ENCODE measurements at regions not wholly inside any gene's neighbourhood (a gene's known extent, or its start where the extent isn't known, plus 50 kb on each side); places are given as distances from the start of the nearest gene placed in this dataset.

DNA sequence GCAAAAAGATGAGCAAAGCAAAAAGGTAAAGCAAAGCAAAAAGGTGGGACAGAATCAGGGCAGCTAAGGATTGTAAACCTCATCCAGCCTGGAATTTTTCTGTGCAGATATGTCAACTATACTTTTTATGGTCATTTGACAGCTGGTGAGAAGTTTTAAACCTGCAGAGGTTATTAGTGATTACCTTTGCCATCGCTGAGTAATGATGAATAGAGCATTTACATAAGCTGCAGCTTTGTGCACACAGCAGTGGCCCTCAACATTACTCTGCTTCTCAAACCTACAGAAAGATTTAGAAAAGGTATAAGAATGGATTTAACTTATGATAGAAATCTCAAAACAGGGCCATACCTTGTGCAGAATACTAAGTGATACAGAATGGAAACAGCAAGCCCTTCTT, 54.5 kb upstream of the C4orf54 start:
- no peak for DNase-seq

DNA sequence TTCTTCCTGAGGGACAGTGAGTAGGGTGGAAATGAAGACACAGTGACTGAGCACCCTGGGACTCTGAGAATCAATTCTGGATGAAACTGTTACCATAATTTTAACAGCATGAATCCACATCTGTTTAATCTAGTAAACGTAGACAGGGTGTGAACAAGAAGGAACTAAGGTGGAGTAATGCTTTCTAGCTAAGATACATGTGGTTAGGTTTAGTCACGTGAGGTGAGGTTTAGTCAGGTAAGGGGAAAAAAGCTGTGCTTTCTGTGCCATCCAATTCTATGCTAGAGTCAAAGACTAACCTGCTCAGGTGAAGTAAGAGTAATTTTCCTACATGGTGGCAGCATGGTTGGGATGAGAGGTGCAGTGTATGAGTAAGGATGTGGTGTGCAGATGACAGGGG, 54.0 kb upstream of the C4orf54 start:
- DNase-seq = no peak

DNA sequence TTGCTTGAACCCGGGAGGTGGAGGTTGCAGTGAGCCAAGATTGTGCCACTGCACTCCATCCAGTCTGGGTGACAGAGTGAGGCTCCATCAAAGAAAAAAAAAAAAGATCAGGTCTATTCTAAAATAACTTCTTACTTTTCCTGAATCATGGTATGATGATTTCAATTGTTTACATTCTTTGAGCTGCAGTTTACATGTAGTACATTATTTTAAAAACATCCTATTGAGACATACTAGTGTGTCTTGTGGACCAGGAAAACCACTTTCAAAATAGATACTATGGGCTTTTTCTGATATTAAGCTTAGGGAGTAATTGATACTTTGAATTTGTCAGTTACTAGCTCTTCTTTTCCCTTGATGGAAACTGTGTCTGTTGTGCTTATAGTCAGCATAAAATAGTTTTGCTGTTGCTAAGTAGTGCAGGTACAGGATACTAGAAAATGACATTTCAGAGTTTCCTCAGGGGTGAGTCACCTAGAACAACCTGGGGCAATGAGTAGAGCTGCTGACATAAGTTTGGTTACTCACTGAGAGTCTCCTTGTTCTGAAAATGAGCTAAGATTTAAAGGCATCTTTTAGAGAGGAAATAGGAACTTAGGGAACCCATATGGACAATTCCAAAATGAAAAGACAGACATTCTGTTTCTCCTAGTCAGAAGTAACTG, 53.2 kb upstream of the C4orf54 start:
- no peak for DNase-seq

DNA sequence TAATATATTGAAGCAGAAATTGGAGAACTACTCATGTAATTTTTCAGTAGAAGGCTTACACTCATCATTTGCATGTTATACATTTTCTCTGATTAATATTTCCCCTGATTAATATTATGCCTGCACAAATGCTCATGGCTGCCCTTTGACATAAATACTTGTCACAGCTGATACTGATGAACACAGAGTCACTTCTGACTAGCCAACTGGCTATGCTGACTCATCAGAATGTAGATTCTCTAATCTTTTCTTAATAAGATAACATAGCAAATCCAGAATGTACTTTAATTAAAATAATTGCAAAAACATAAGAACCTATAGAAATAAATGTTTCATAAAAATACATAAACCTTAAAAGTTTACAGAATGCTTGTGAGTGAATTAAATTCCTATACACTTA, 52.4 kb upstream of the C4orf54 start:
- no peak for DNase-seq

DNA sequence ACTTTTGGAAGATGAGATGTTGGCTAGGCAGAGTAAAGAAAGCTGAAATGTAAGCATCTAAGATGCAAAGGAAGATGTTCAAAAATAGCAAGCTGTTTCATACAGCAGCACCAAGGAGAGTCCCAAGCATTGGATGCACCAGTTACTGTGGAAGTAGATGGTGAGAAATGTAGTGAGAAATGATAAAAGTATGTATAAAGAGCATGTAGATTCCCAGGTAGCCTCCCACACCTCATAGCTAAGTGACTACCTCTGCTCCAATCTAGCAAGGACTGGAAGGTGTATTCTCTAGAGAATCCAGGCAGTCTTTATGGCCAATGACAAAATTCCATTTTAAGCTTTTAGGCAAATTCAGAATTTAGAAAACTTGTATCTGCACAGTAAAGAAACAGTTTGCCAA, 50.9 kb upstream of the C4orf54 start:
- DNase-seq = no peak
